ENCODE measurements at regions not wholly inside any gene's neighbourhood (a gene's known extent, or its start where the extent isn't known, plus 50 kb on each side); places are given as distances from the start of the nearest gene placed in this dataset.

GRCh38 chr6:137802408-137803182 lies 64.5 kb upstream of the TNFAIP3 start:
- TF ChIP-seq, protein P1, sequence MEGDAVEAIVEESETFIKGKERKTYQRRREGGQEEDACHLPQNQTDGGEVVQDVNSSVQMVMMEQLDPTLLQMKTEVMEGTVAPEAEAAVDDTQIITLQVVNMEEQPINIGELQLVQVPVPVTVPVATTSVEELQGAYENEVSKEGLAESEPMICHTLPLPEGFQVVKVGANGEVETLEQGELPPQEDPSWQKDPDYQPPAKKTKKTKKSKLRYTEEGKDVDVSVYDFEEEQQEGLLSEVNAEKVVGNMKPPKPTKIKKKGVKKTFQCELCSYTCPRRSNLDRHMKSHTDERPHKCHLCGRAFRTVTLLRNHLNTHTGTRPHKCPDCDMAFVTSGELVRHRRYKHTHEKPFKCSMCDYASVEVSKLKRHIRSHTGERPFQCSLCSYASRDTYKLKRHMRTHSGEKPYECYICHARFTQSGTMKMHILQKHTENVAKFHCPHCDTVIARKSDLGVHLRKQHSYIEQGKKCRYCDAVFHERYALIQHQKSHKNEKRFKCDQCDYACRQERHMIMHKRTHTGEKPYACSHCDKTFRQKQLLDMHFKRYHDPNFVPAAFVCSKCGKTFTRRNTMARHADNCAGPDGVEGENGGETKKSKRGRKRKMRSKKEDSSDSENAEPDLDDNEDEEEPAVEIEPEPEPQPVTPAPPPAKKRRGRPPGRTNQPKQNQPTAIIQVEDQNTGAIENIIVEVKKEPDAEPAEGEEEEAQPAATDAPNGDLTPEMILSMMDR (IDR thresholded peaks at IDR 0.05) = no peak
- no peak for TF ChIP-seq EZH2phosphoT487 (IDR thresholded peaks at IDR 0.05)

All from neural progenitor cell (in vitro differentiated cells).